GM23248 (cell line): ENCODE measurements at regions not wholly inside any gene's neighbourhood (a gene's known extent, or its start where the extent isn't known, plus 50 kb on each side); places are given as distances from the start of the nearest gene placed in this dataset.
"Not testable (repeated sequence)": the region's sequence is repeated elsewhere in the genome, so short reads cannot be mapped to it uniquely, and the experiment has no call there.

ENCODE experiments used
- DNase-seq: peaks from one replicate; pipeline ENCODE4 v3.0.0-alpha.2; 2015
- H2AFZ ChIP-seq: fragments of 200-600 bp; sonication (generic); 2 replicates; pipeline ENCODE4 v1.6.1; 2016; ENCODE audit warnings: antibody characterized with exemption
- H3F3A ChIP-seq: fragments of 200-600 bp; sonication (generic); 2 replicates; pipeline ENCODE4 v1.6.1; 2016; ENCODE audit warnings: mild to moderate bottlenecking, antibody characterized with exemption, mixed run types; ENCODE audit not compliant: insufficient read depth
- H3K27ac ChIP-seq: fragments of 200-600 bp; sonication (generic); 2 replicates; pipeline ENCODE4 v1.5.1; 2016; ENCODE audit warnings: mild to moderate bottlenecking
- H3K27me3 ChIP-seq: fragments of 200-600 bp; sonication (generic); replicated peaks from 2 replicates; pipeline ENCODE4 v1.6.1; 2016; ENCODE audit warnings: mild to moderate bottlenecking; ENCODE audit not compliant: insufficient read depth
- H3K36me3 ChIP-seq: fragments of 200-600 bp; sonication (generic); 2 replicates; pipeline ENCODE4 v1.6.1; 2016; ENCODE audit warnings: low read depth, mild to moderate bottlenecking
- H3K4me1 ChIP-seq: fragments of 200-600 bp; sonication (generic); 2 replicates; pipeline ENCODE4 v1.6.1; 2016; ENCODE audit warnings: mild to moderate bottlenecking; ENCODE audit not compliant: insufficient read depth
- H3K4me2 ChIP-seq: fragments of 200-600 bp; sonication (generic); one replicate; pipeline ENCODE4 v1.6.1; 2016; ENCODE audit warnings: mild to moderate bottlenecking; ENCODE audit not compliant: unreplicated experiment
- H3K4me3 ChIP-seq: fragments of 200-600 bp; sonication (generic); 2 replicates; pipeline ENCODE4 v1.5.1; 2016; ENCODE audit warnings: mild to moderate bottlenecking
- H3K79me2 ChIP-seq: fragments of 200-600 bp; sonication (generic); 2 replicates; pipeline ENCODE4 v1.6.1; 2016; ENCODE audit warnings: mild to moderate bottlenecking; ENCODE audit not compliant: insufficient read depth
- H3K9ac ChIP-seq: fragments of 200-600 bp; sonication (generic); 2 replicates; pipeline ENCODE4 v1.6.1; 2016; ENCODE audit warnings: mild to moderate bottlenecking
- H3K9me2 ChIP-seq: fragments of 200-600 bp; sonication (generic); 2 replicates; pipeline ENCODE4 v1.6.1; 2016; ENCODE audit warnings: mixed run types, mild to moderate bottlenecking, moderate library complexity; ENCODE audit not compliant: insufficient read depth
- H3K9me3 ChIP-seq: fragments of 200-600 bp; sonication (generic); one replicate; pipeline ENCODE4 v1.6.1; 2017; ENCODE audit warnings: low read depth
- H4K20me1 ChIP-seq: fragments of 200-600 bp; sonication (generic); 2 replicates; pipeline ENCODE4 v1.6.0; 2016; ENCODE audit not compliant: insufficient read depth
- EZH2 ChIP-seq: fragments of 200-600 bp; sonication (generic); IDR thresholded peaks from 2 replicates; pipeline ENCODE4 v1.6.1; 2018; ENCODE audit warnings: antibody characterized with exemption, mild to moderate bottlenecking; ENCODE audit not compliant: insufficient read depth, poor library complexity, severe bottlenecking
- EZH2phosphoT487 ChIP-seq: fragments of 200-600 bp; sonication (generic); IDR thresholded peaks from 2 replicates; pipeline ENCODE4 v1.6.1; 2018; ENCODE audit warnings: antibody characterized with exemption, moderate library complexity, mild to moderate bottlenecking, low read depth; ENCODE audit not compliant: insufficient read depth
- WGBS, 2 experiments: methylation state at CpG; one replicate each; pipeline ENCODE4 v1.1.6; 2015 to 2017; ENCODE audit warnings: low lambda C conversion rate in 2 of 2, low coverage in 1 of 2; ENCODE audit errors: missing lambda C conversion rate in 2 of 2; 5-methylcytosine and 5-hydroxymethylcytosine counted together
- in situ Hi-C: fragments of 300-500 bp; cut with MboI; formaldehyde crosslinking; loops from 2 replicates; pipeline ENCODE4 v1.15.0; 2020

- Histone ChIP-seq H3K9me2 (no peaks in the 10 kb centered on the region), H3K36me3 (no peaks in the 10 kb centered on the region), H3K4me1 (no peaks in the 10 kb centered on the region), H4K20me1 (no peaks in the 10 kb centered on the region), H2AFZ (no peak overlapping the region), H3K27me3 (peaks cover 11% of the 10 kb centered on the region), H3K9me3 (no peaks in the 10 kb centered on the region), H3K4me2 (no peak overlapping the region), H3K79me2 (no peaks in the 10 kb centered on the region), H3K9ac (no peak overlapping the region), H3K4me3 (no peak overlapping the region), H3F3A (no peaks in the 10 kb centered on the region), H3K27ac (no peak overlapping the region)
- in situ Hi-C loops, result no loop called here
- TF ChIP-seq EZH2 (no peak), EZH2phosphoT487 (no peak)
- DNase-seq, result peak; percentile 7
- WGBS, 2 experiments, result 56 to 70% methylated on average over 4 of the region's 4 CpGs
These were observed 343.8 kb upstream of the FRG2C start for GRCh38 chr3:75320369-75320768.

GRCh38 chr3:75321060-75321459 lies 343.1 kb upstream of the FRG2C start:
- in situ Hi-C loops, result no loop called here
- no peak for DNase-seq
- WGBS, 2 experiments, result 75 to 82% methylated on average over 3 of the region's 3 CpGs
- Histone ChIP-seq H3K79me2 (no peaks in the 10 kb centered on the region), H3F3A (no peaks in the 10 kb centered on the region), H3K4me3 (no peak overlapping the region), H3K9ac (no peak overlapping the region), H3K27me3 (peaks cover 18% of the 10 kb centered on the region), H2AFZ (no peak overlapping the region), H3K9me2 (no peaks in the 10 kb centered on the region), H3K4me1 (no peaks in the 10 kb centered on the region), H3K27ac (no peak overlapping the region), H4K20me1 (no peaks in the 10 kb centered on the region), H3K36me3 (no peaks in the 10 kb centered on the region), H3K9me3 (no peaks in the 10 kb centered on the region), H3K4me2 (no peak overlapping the region)
- no peak for TF ChIP-seq EZH2phosphoT487
- TF ChIP-seq EZH2, result no peak

GRCh38 chr3:75323936-75324335 lies 340.2 kb upstream of the FRG2C start:
- H3K36me3 ChIP-seq, H3K9ac ChIP-seq, H3K79me2 ChIP-seq, in situ Hi-C loops, H3K9me2 ChIP-seq, H3K4me1 ChIP-seq, H3K9me3 ChIP-seq, H4K20me1 ChIP-seq, H3F3A ChIP-seq, H2AFZ ChIP-seq, H3K4me3 ChIP-seq, H3K4me2 ChIP-seq, H3K27ac ChIP-seq, DNase-seq: not testable (repeated sequence)
- WGBS, 2 experiments, result 51 to 56% methylated on average over 2 of the region's 2 CpGs
- H3K27me3 ChIP-seq, result peaks cover 16% of the 10 kb centered on the region

- Histone ChIP-seq H3K4me1 (no peaks in the 10 kb centered on the region), H3K4me2 (no peak overlapping the region), H3F3A (no peaks in the 10 kb centered on the region), H2AFZ (no peak overlapping the region), H3K9me2 (no peaks in the 10 kb centered on the region), H3K79me2 (no peaks in the 10 kb centered on the region), H3K9ac (no peak overlapping the region), H3K9me3 (no peaks in the 10 kb centered on the region), H4K20me1 (no peaks in the 10 kb centered on the region), H3K36me3 (no peaks in the 10 kb centered on the region), H3K27me3 (peaks cover 16% of the 10 kb centered on the region), H3K4me3 (no peak overlapping the region), H3K27ac (no peak overlapping the region)
- TF ChIP-seq EZH2 (no peak), EZH2phosphoT487 (no peak)
- in situ Hi-C loops, result no loop called here
- no peak for DNase-seq
- WGBS, 2 experiments, result 59 to 62% methylated on average over 2 of the region's 2 CpGs
These were observed 338.4 kb upstream of the FRG2C start for GRCh38 chr3:75325716-75326115.

GRCh38 chr3:75327453-75327852 lies 336.7 kb upstream of the FRG2C start:
- no peak for TF ChIP-seq EZH2phosphoT487
- TF ChIP-seq EZH2, result no peak
- in situ Hi-C loops, result no loop called here
- Histone ChIP-seq H4K20me1 (no peaks in the 10 kb centered on the region), H2AFZ (no peak overlapping the region), H3K27ac (no peak overlapping the region), H3F3A (no peaks in the 10 kb centered on the region), H3K4me1 (no peaks in the 10 kb centered on the region), H3K9ac (no peak overlapping the region), H3K27me3 (peaks cover 16% of the 10 kb centered on the region), H3K4me3 (no peak overlapping the region), H3K4me2 (no peak overlapping the region), H3K79me2 (no peaks in the 10 kb centered on the region), H3K9me2 (no peaks in the 10 kb centered on the region), H3K36me3 (no peaks in the 10 kb centered on the region), H3K9me3 (no peaks in the 10 kb centered on the region)
- DNase-seq, result no peak
- WGBS, 2 experiments, result 55 to 58% methylated on average over 7 to 9 of the region's 9 CpGs
